GM23338 (cell line): ENCODE measurements at regions not wholly inside any gene's neighbourhood (a gene's known extent, or its start where the extent isn't known, plus 50 kb on each side); places are given as distances from the start of the nearest gene placed in this dataset.

Source experiments
- ATAC-seq: fragments of 200-7000 bp; cut with Tn5 transposase; 3 replicates; pipeline ENCODE4 v1.9.1; 2020
- DNase-seq: peaks from one replicate; pipeline ENCODE4 v3.0.0-alpha.2; 2015; ENCODE audit warnings: low spot score
- H2AFZ ChIP-seq: fragments of 200-600 bp; sonication (generic); 2 replicates; pipeline ENCODE4 v1.8.0; 2016; ENCODE audit warnings: antibody characterized with exemption, mild to moderate bottlenecking, moderate library complexity
- H3F3A ChIP-seq: fragments of 200-600 bp; sonication (generic); replicated peaks from 2 replicates; pipeline ENCODE4 v1.8.0; 2017; ENCODE audit warnings: antibody characterized with exemption, mixed run types, low read depth
- H3K27ac ChIP-seq: fragments of 200-600 bp; sonication (generic); 2 replicates; pipeline ENCODE4 v1.6.1; 2016; ENCODE audit warnings: low read depth
- H3K27me3 ChIP-seq: fragments of 200-600 bp; sonication (generic); 2 replicates; pipeline ENCODE4 v1.8.0; 2016; ENCODE audit warnings: mild to moderate bottlenecking, mixed run types, moderate library complexity; ENCODE audit not compliant: insufficient read depth
- H3K36me3 ChIP-seq: fragments of 200-600 bp; sonication (generic); 2 replicates; pipeline ENCODE4 v1.8.0; 2016; ENCODE audit warnings: mild to moderate bottlenecking; ENCODE audit not compliant: insufficient read depth
- H3K4me1 ChIP-seq: fragments of 200-600 bp; sonication (generic); 2 replicates; pipeline ENCODE4 v1.8.0; 2016; ENCODE audit warnings: mild to moderate bottlenecking, moderate library complexity; ENCODE audit not compliant: insufficient read depth
- H3K4me2 ChIP-seq: fragments of 200-600 bp; sonication (generic); 2 replicates; pipeline ENCODE4 v1.7.1; 2017; ENCODE audit warnings: mixed run types
- H3K4me3 ChIP-seq: fragments of 200-600 bp; sonication (generic); 2 replicates; pipeline ENCODE4 v1.6.1; 2016; ENCODE audit warnings: mixed run types
- H3K79me2 ChIP-seq: fragments of 200-600 bp; sonication (generic); replicated peaks from 2 replicates; pipeline ENCODE4 v1.8.0; 2017; ENCODE audit warnings: mild to moderate bottlenecking; ENCODE audit not compliant: insufficient read depth
- H3K9me2 ChIP-seq: fragments of 200-600 bp; sonication (generic); 2 replicates; pipeline ENCODE4 v1.8.0; 2017; ENCODE audit not compliant: insufficient read depth
- H4K20me1 ChIP-seq: fragments of 200-600 bp; sonication (generic); replicated peaks from 2 replicates; pipeline ENCODE4 v1.8.0; 2017; ENCODE audit warnings: mild to moderate bottlenecking; ENCODE audit not compliant: insufficient read depth
- H3K27ac Mint-ChIP-seq: 2 replicates; pipeline ENCODE4 v1.8.0; 2020; ENCODE audit warnings: inconsistent platforms, mild to moderate bottlenecking, moderate library complexity, mixed read lengths
- H3K27me3 Mint-ChIP-seq: 3 replicates; pipeline ENCODE4 v1.8.0; 2022; ENCODE audit warnings: low read depth, mild to moderate bottlenecking, moderate library complexity, mixed read lengths, inconsistent platforms; ENCODE audit not compliant: insufficient read depth, poor library complexity
- H3K36me3 Mint-ChIP-seq: 3 replicates; pipeline ENCODE4 v1.8.0; 2021; ENCODE audit warnings: low read depth, mild to moderate bottlenecking, inconsistent platforms, moderate library complexity, mixed read lengths
- H3K4me1 Mint-ChIP-seq: 3 replicates; pipeline ENCODE4 v1.8.0; 2020; ENCODE audit warnings: mild to moderate bottlenecking, inconsistent platforms, mixed read lengths
- H3K4me3 Mint-ChIP-seq: 3 replicates; pipeline ENCODE4 v1.8.0; 2021; ENCODE audit warnings: moderate library complexity, mild to moderate bottlenecking, inconsistent platforms, mixed read lengths
- H3K9me3 Mint-ChIP-seq: 3 replicates; pipeline ENCODE4 v1.8.0; 2020; ENCODE audit warnings: moderate library complexity, mild to moderate bottlenecking, inconsistent platforms, mixed read lengths
- CREB1 ChIP-seq: fragments of 250-450 bp; sonication (Bioruptor Pico); IDR thresholded peaks from 2 replicates; pipeline ENCODE4 v1.5.0; 2020; ENCODE audit warnings: low read depth, mild to moderate bottlenecking, moderate library complexity
- EZH2 ChIP-seq: fragments of 200-600 bp; sonication (generic); IDR thresholded peaks from one replicate; pipeline ENCODE4 v1.8.0; 2017; ENCODE audit warnings: antibody characterized with exemption, mild to moderate bottlenecking, low read depth; ENCODE audit not compliant: unreplicated experiment
- EZH2phosphoT487 ChIP-seq: fragments of 200-600 bp; sonication (generic); IDR thresholded peaks from one replicate; pipeline ENCODE4 v1.8.1; 2018; ENCODE audit warnings: antibody characterized with exemption; ENCODE audit not compliant: unreplicated experiment
- JUNB ChIP-seq: IDR thresholded peaks from one replicate; pipeline ENCODE4 v1.6.1; 2016; ENCODE audit warnings: antibody characterized with exemption; ENCODE audit not compliant: unreplicated experiment
- NANOG ChIP-seq: IDR thresholded peaks from 2 replicates; pipeline ENCODE4 v1.6.1; 2016; ENCODE audit warnings: antibody characterized with exemption, borderline replicate concordance
- POLR2AphosphoS5 ChIP-seq: IDR thresholded peaks from 2 replicates; pipeline ENCODE4 v1.6.1; 2016; ENCODE audit warnings: antibody characterized with exemption, low read depth
- ZNF114 ChIP-seq: fragments of 250-450 bp; sonication (Bioruptor Pico); IDR thresholded peaks from 2 replicates; pipeline ENCODE4 v1.5.0; 2020; ENCODE audit warnings: mild to moderate bottlenecking, moderate library complexity
- ZNF331 ChIP-seq: fragments of 250-450 bp; sonication (Bioruptor Pico); IDR thresholded peaks from 2 replicates; pipeline ENCODE4 v1.5.0; 2020; ENCODE audit warnings: low read depth, mild to moderate bottlenecking, moderate library complexity
- TF ChIP-seq, protein P1 (sequence below): fragments of 250-450 bp; sonication (Bioruptor Pico); IDR thresholded peaks from 2 replicates; pipeline ENCODE4 v1.5.0; 2020; ENCODE audit warnings: mild to moderate bottlenecking, moderate library complexity
- TF ChIP-seq, protein P2 (sequence below), 2 experiments: fragments of 200-600 bp in 1 of 2; sonication (generic) in 1 of 2; conservative IDR thresholded peaks; 2 replicates each; pipeline versions ENCODE4 v1.5.1 to v1.6.1; 2016 to 2017; ENCODE audit warnings: antibody characterized with exemption in 2 of 2, low read depth in 2 of 2, mild to moderate bottlenecking in 2 of 2, moderate library complexity in 1 of 2
- TF ChIP-seq, protein P3 (sequence below): IDR thresholded peaks from one replicate; pipeline ENCODE4 v1.6.1; 2018; ENCODE audit warnings: antibody characterized with exemption; ENCODE audit not compliant: unreplicated experiment

DNA sequence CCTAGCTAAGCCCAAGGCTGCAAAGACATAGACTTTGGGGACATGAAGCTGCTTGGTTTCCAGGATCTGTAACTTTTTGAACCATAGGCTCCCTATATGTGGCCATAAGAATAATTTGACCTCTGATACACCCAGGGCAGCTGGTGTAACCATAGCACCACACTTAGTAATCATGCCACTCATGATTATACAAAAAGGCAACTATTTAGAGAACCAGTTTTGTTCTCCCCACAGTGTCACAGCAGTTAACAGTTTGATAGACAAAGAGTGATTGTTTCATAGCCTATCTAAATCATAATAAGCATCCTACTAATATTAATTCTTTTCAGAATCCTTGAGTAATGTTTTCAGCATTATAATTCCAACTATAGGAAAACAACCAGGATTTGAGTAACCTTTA lies 334.9 kb downstream of the NEK10 start:
- no peak overlapping the region for H3K4me3 Mint-ChIP-seq
- DNase-seq (no peak), ATAC-seq (no peak)
- H3K4me2 ChIP-seq: no peak overlapping the region
- H3K9me2 ChIP-seq: peaks cover 19% of the 10 kb centered on the region; the same call in 1 of the 2 replicates
- no peaks in the 10 kb centered on the region; the same call in 1 of the 2 replicates for H3K36me3 ChIP-seq
- no peaks in the 10 kb centered on the region for H3K79me2 ChIP-seq
- no peak overlapping the region for H3K27ac ChIP-seq
- no peaks in the 10 kb centered on the region for H3K4me1 ChIP-seq
- no peaks in the 10 kb centered on the region for H3K4me1 Mint-ChIP-seq
- no peaks in the 10 kb centered on the region for H4K20me1 ChIP-seq
- H3K27me3 ChIP-seq: no peaks in the 10 kb centered on the region
- H3F3A ChIP-seq: no peaks in the 10 kb centered on the region
- H3K27me3 Mint-ChIP-seq: no peaks in the 10 kb centered on the region
- TF ChIP-seq EZH2phosphoT487 (no peak), ZNF114 (CRISPR knock-in tag) (no peak), POLR2AphosphoS5 (no peak), ZNF331 (CRISPR knock-in tag) (no peak)
- TF ChIP-seq, protein P1, sequence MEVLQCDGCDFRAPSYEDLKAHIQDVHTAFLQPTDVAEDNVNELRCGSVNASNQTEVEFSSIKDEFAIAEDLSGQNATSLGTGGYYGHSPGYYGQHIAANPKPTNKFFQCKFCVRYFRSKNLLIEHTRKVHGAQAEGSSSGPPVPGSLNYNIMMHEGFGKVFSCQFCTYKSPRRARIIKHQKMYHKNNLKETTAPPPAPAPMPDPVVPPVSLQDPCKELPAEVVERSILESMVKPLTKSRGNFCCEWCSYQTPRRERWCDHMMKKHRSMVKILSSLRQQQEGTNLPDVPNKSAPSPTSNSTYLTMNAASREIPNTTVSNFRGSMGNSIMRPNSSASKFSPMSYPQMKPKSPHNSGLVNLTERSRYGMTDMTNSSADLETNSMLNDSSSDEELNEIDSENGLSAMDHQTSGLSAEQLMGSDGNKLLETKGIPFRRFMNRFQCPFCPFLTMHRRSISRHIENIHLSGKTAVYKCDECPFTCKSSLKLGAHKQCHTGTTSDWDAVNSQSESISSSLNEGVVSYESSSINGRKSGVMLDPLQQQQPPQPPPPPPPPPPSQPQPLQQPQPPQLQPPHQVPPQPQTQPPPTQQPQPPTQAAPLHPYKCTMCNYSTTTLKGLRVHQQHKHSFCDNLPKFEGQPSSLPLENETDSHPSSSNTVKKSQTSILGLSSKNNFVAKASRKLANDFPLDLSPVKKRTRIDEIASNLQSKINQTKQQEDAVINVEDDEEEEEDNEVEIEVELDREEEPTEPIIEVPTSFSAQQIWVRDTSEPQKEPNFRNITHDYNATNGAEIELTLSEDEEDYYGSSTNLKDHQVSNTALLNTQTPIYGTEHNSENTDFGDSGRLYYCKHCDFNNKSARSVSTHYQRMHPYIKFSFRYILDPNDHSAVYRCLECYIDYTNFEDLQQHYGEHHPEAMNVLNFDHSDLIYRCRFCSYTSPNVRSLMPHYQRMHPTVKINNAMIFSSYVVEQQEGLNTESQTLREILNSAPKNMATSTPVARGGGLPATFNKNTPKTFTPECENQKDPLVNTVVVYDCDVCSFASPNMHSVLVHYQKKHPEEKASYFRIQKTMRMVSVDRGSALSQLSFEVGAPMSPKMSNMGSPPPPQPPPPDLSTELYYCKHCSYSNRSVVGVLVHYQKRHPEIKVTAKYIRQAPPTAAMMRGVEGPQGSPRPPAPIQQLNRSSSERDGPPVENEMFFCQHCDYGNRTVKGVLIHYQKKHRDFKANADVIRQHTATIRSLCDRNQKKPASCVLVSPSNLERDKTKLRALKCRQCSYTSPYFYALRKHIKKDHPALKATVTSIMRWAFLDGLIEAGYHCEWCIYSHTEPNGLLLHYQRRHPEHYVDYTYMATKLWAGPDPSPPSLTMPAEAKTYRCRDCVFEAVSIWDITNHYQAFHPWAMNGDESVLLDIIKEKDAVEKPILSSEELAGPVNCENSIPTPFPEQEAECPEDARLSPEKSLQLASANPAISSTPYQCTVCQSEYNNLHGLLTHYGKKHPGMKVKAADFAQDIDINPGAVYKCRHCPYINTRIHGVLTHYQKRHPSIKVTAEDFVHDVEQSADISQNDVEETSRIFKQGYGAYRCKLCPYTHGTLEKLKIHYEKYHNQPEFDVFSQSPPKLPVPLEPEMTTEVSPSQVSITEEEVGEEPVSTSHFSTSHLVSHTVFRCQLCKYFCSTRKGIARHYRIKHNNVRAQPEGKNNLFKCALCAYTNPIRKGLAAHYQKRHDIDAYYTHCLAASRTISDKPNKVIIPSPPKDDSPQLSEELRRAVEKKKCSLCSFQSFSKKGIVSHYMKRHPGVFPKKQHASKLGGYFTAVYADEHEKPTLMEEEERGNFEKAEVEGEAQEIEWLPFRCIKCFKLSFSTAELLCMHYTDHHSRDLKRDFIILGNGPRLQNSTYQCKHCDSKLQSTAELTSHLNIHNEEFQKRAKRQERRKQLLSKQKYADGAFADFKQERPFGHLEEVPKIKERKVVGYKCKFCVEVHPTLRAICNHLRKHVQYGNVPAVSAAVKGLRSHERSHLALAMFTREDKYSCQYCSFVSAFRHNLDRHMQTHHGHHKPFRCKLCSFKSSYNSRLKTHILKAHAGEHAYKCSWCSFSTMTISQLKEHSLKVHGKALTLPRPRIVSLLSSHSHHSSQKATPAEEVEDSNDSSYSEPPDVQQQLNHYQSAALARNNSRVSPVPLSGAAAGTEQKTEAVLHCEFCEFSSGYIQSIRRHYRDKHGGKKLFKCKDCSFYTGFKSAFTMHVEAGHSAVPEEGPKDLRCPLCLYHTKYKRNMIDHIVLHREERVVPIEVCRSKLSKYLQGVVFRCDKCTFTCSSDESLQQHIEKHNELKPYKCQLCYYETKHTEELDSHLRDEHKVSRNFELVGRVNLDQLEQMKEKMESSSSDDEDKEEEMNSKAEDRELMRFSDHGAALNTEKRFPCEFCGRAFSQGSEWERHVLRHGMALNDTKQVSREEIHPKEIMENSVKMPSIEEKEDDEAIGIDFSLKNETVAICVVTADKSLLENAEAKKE (CRISPR knock-in tag): no peak
- no peak overlapping the region for H2AFZ ChIP-seq
- no peak overlapping the region for H3K27ac Mint-ChIP-seq
- H3K36me3 Mint-ChIP-seq: peaks cover 7% of the 10 kb centered on the region; the same call in 2 of the 3 replicates
- no peak overlapping the region for H3K4me3 ChIP-seq
- no peaks in the 10 kb centered on the region; the same call in 2 of the 3 replicates for H3K9me3 Mint-ChIP-seq

DNA sequence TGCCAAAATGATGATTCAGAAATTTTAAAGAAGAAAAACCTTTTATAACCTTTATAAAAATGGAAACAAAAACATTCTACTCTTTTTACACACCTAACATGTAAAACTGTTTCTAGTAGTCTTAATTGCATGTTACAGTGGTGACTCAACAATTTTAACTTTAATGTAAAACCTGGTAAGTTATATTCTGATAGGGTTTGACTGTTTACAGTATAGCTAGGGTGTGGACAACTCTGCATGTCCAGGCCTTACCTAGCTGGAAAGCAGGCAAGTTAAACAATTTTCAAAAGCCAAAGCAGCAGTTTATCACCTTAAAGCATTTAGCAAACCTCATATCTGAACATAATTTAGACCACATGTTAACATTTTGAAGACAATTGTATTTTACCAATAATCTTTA lies 328.5 kb downstream of the NEK10 start:
- H3K27me3 Mint-ChIP-seq: peaks cover 3% of the 10 kb centered on the region
- Histone ChIP-seq H3K4me3 (no peak overlapping the region), H4K20me1 (no peaks in the 10 kb centered on the region), H3K27me3 (no peaks in the 10 kb centered on the region), H3K4me2 (no peak overlapping the region), H3K9me2 (peaks cover 10% of the 10 kb centered on the region; the same call in 1 of the 2 replicates), H2AFZ (no peak overlapping the region), H3K79me2 (no peaks in the 10 kb centered on the region), H3K36me3 (no peaks in the 10 kb centered on the region), H3F3A (no peaks in the 10 kb centered on the region), H3K27ac (no peak overlapping the region), H3K4me1 (peaks cover 31% of the 10 kb centered on the region)
- peaks cover 12% of the 10 kb centered on the region; the same call in 2 of the 3 replicates for H3K9me3 Mint-ChIP-seq
- ATAC-seq (no peak), DNase-seq (no peak)
- peaks cover 35% of the 10 kb centered on the region for H3K4me1 Mint-ChIP-seq
- H3K36me3 Mint-ChIP-seq: peaks cover 35% of the 10 kb centered on the region; the same call in 2 of the 3 replicates
- H3K4me3 Mint-ChIP-seq: no peak overlapping the region
- H3K27ac Mint-ChIP-seq: no peak overlapping the region
- TF ChIP-seq JUNB: no peak
- TF ChIP-seq ZNF331 (CRISPR knock-in tag): no peak
- no peak for TF ChIP-seq EZH2phosphoT487
- TF ChIP-seq, protein P2, sequence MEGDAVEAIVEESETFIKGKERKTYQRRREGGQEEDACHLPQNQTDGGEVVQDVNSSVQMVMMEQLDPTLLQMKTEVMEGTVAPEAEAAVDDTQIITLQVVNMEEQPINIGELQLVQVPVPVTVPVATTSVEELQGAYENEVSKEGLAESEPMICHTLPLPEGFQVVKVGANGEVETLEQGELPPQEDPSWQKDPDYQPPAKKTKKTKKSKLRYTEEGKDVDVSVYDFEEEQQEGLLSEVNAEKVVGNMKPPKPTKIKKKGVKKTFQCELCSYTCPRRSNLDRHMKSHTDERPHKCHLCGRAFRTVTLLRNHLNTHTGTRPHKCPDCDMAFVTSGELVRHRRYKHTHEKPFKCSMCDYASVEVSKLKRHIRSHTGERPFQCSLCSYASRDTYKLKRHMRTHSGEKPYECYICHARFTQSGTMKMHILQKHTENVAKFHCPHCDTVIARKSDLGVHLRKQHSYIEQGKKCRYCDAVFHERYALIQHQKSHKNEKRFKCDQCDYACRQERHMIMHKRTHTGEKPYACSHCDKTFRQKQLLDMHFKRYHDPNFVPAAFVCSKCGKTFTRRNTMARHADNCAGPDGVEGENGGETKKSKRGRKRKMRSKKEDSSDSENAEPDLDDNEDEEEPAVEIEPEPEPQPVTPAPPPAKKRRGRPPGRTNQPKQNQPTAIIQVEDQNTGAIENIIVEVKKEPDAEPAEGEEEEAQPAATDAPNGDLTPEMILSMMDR (conservative IDR thresholded peaks at IDR 0.05; ENCODE audit: low read depth in 2 of 2): no peak
- no peak for TF ChIP-seq NANOG
- TF ChIP-seq, protein P3, sequence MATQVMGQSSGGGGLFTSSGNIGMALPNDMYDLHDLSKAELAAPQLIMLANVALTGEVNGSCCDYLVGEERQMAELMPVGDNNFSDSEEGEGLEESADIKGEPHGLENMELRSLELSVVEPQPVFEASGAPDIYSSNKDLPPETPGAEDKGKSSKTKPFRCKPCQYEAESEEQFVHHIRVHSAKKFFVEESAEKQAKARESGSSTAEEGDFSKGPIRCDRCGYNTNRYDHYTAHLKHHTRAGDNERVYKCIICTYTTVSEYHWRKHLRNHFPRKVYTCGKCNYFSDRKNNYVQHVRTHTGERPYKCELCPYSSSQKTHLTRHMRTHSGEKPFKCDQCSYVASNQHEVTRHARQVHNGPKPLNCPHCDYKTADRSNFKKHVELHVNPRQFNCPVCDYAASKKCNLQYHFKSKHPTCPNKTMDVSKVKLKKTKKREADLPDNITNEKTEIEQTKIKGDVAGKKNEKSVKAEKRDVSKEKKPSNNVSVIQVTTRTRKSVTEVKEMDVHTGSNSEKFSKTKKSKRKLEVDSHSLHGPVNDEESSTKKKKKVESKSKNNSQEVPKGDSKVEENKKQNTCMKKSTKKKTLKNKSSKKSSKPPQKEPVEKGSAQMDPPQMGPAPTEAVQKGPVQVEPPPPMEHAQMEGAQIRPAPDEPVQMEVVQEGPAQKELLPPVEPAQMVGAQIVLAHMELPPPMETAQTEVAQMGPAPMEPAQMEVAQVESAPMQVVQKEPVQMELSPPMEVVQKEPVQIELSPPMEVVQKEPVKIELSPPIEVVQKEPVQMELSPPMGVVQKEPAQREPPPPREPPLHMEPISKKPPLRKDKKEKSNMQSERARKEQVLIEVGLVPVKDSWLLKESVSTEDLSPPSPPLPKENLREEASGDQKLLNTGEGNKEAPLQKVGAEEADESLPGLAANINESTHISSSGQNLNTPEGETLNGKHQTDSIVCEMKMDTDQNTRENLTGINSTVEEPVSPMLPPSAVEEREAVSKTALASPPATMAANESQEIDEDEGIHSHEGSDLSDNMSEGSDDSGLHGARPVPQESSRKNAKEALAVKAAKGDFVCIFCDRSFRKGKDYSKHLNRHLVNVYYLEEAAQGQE: no peak
- TF ChIP-seq EZH2: no peak
- no peak for TF ChIP-seq CREB1
